Ovary (tissue), 3 donors: ENCODE measurements at regions not wholly inside any gene's neighbourhood (a gene's known extent, or its start where the extent isn't known, plus 50 kb on each side); places are given as distances from the start of the nearest gene placed in this dataset.

Source experiments
- EP300 ChIP-seq: sonication (generic); formaldehyde crosslinking; IDR thresholded peaks from one replicate; pipeline ENCODE4 v1.6.1; 2017; ENCODE audit warnings: antibody characterized with exemption
- POLR2A ChIP-seq: fragments of 450-650 bp; IDR thresholded peaks from one replicate; pipeline ENCODE4 v1.6.1; 2017; ENCODE audit warnings: antibody characterized with exemption, mild to moderate bottlenecking, moderate library complexity
- TF ChIP-seq, protein P1 (sequence below), 3 donors: fragments of 450-650 bp in 2 of 3; fragments of 200-600 bp in 1 of 3; IDR thresholded peaks; one replicate each; pipeline versions ENCODE4 v1.5.1 to v1.8.0; 2016 to 2022; ENCODE audit warnings: antibody characterized with exemption in 3 of 3, mild to moderate bottlenecking in 1 of 3
- donor health status: DM: no; HTN: no; CAD: no.

DNA sequence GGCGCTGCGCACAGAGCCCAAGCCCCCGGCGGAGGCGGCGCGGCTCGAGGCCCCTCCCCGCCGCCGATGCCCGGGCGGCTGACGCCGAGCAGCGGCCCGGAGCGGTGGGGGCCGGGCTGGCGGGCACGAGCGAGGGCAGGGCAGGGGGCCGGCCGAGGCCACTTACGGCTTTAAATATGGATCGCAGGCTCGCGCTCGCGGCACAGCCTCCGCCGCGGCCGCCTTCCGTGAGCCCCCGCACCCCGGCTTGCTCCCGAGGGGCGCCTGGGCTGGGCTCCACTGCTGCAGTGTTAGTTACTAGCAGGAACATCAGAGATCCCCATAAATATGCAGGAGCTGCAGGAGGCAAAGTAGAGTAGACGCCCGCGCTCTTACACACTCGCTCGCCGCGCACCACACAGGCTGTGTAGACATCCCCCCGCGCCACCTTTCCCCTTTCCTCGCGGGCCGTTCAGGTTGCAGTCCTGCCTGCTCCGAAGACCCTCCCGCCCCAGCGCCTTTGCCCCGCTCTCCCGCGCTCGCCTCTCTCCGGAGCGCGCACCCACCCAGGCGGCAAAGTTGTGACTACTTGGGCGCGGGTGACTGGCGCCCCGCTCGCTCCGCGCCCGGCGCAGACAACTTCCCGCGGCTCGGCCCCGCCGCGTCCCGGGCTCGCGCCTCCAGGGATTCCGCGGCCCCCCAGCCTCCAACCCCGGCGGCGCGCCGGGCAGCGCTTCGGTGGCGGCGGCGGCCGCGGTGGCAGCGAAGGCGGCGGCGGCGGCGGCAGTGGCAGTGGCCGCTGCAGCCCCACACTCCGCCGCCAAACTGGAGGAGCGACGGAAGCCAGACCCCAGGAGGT, 152.0 kb upstream of the SLC4A4 start:
- TF ChIP-seq, protein P1, sequence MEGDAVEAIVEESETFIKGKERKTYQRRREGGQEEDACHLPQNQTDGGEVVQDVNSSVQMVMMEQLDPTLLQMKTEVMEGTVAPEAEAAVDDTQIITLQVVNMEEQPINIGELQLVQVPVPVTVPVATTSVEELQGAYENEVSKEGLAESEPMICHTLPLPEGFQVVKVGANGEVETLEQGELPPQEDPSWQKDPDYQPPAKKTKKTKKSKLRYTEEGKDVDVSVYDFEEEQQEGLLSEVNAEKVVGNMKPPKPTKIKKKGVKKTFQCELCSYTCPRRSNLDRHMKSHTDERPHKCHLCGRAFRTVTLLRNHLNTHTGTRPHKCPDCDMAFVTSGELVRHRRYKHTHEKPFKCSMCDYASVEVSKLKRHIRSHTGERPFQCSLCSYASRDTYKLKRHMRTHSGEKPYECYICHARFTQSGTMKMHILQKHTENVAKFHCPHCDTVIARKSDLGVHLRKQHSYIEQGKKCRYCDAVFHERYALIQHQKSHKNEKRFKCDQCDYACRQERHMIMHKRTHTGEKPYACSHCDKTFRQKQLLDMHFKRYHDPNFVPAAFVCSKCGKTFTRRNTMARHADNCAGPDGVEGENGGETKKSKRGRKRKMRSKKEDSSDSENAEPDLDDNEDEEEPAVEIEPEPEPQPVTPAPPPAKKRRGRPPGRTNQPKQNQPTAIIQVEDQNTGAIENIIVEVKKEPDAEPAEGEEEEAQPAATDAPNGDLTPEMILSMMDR (IDR thresholded peaks at IDR 0.05) = no peak
- TF ChIP-seq POLR2A (no peak), EP300 (no peak)
